Mesothelial cell of epicardium (in vitro differentiated cells): ENCODE measurements at regions not wholly inside any gene's neighbourhood (a gene's known extent, or its start where the extent isn't known, plus 50 kb on each side); places are given as distances from the start of the nearest gene placed in this dataset.

Experiments
- DNase-seq, 2 experiments: peaks; one replicate each; pipeline ENCODE4 v3.0.0; 2021; ENCODE audit warnings: low spot score in 2 of 2; ENCODE audit not compliant: unreplicated experiment in 2 of 2
- H3K27ac Mint-ChIP-seq: 2 replicates; pipeline ENCODE4 v1.8.0; 2021; ENCODE audit warnings: mixed read lengths
- H3K27me3 Mint-ChIP-seq: 2 replicates; pipeline ENCODE4 v1.8.0; 2021; ENCODE audit warnings: low read depth, mixed read lengths
- H3K36me3 Mint-ChIP-seq: 2 replicates; pipeline ENCODE4 v1.8.0; 2021; ENCODE audit warnings: mixed read lengths
- H3K4me1 Mint-ChIP-seq: 2 replicates; pipeline ENCODE4 v1.8.0; 2021; ENCODE audit warnings: mixed read lengths
- H3K4me3 Mint-ChIP-seq: 2 replicates; pipeline ENCODE4 v1.8.0; 2021; ENCODE audit warnings: mild to moderate bottlenecking, moderate library complexity, mixed read lengths
- H3K9me3 Mint-ChIP-seq: 2 replicates; pipeline ENCODE4 v1.8.0; 2021; ENCODE audit warnings: mixed read lengths
- CTCF ChIP-seq: fragments of 200-600 bp; sonication (generic); IDR thresholded peaks from one replicate; pipeline ENCODE4 v1.5.0; 2021; ENCODE audit warnings: antibody characterized with exemption; ENCODE audit not compliant: unreplicated experiment

- Mint-ChIP-seq H3K27me3 (peaks cover 92% of the 10 kb centered on the region), H3K4me1 (no peaks in the 10 kb centered on the region), H3K9me3 (no peaks in the 10 kb centered on the region), H3K4me3 (no peak overlapping the region), H3K36me3 (no peaks in the 10 kb centered on the region), H3K27ac (no peak overlapping the region)
- DNase-seq, result no peak
- TF ChIP-seq CTCF, result no peak
These were observed 73.2 kb upstream of the PAX2 start for GRCh38 chr10:100672199-100672598.

- H3K4me3 Mint-ChIP-seq, result no peak overlapping the region
- no peak overlapping the region for H3K27ac Mint-ChIP-seq
- no peaks in the 10 kb centered on the region for H3K4me1 Mint-ChIP-seq
- H3K36me3 Mint-ChIP-seq, result no peaks in the 10 kb centered on the region
- H3K9me3 Mint-ChIP-seq, result no peaks in the 10 kb centered on the region
- no peak for DNase-seq
- TF ChIP-seq CTCF, result no peak
- H3K27me3 Mint-ChIP-seq, result peaks cover 93% of the 10 kb centered on the region
These were observed 68.0 kb upstream of the PAX2 start for GRCh38 chr10:100677290-100677945.

GRCh38 chr10:100679327-100679726 is 66.1 kb upstream of the PAX2 start:
- Mint-ChIP-seq H3K9me3 (no peaks in the 10 kb centered on the region), H3K27ac (no peak overlapping the region), H3K4me1 (no peaks in the 10 kb centered on the region), H3K4me3 (no peak overlapping the region), H3K27me3 (peaks cover 93% of the 10 kb centered on the region), H3K36me3 (no peaks in the 10 kb centered on the region)
- DNase-seq, result no peak
- TF ChIP-seq CTCF, result no peak

DNA sequence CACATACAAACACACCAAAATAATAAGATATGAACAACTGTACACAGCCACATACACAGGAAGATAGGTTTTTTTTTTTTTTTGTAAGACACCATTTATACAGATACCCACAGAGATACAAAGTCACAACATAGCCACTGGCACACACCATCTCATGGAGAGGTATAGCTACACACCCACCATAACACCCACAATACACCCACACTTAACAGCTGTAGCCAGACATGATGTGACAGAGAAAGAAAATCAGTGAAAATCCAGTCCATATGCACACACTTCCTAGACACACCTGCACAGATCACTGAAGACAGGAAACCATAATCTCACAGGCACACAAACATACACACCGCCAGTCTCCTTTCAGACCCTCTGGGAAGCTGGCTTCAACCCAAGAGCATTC is 62.4 kb upstream of the PAX2 start:
- Mint-ChIP-seq H3K9me3 (no peaks in the 10 kb centered on the region), H3K4me1 (peaks cover 1% of the 10 kb centered on the region), H3K27me3 (peaks cover 98% of the 10 kb centered on the region), H3K27ac (no peak overlapping the region), H3K36me3 (no peaks in the 10 kb centered on the region), H3K4me3 (no peak overlapping the region)
- no peak for TF ChIP-seq CTCF
- DNase-seq, result no peak

DNA sequence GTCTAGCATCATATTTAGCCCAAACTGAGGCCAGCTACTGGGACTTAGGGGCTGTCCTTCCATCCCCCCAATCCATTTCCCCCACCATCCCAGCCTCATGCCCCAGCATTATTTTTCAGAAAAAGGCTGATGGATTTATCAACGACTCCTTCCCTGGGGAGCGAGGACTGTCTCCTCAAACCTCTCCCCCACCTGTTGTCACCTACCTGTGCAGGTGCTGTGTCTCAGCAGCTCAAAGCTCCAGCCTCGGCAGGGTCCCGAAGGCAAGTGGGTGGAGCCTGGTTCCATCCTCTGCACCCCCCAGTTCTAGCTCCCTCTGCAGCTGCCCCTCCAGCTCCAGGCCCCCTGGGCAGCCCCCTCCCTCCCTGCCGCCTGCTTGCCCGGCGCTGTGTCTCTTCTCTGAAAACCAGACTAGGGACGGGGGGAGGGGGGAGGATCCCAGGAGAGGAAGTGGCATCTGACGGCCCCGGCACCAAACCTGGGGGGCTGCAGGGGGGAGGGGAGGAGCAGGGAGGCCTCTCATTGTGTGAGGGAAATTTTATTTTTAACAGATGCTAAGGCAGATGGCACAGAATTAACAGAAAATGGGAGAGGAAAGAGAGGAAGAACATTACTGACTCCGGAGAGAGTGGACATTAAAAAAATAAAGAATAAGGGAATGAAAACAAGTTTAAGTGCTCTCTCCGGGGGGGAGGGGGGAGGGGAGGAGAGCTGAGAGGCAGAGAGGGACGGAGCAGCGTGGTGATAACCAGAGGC is 61.7 kb upstream of the PAX2 start:
- TF ChIP-seq CTCF, result no peak
- no peak for DNase-seq
- no peaks in the 10 kb centered on the region for H3K36me3 Mint-ChIP-seq
- H3K9me3 Mint-ChIP-seq, result no peaks in the 10 kb centered on the region
- H3K27ac Mint-ChIP-seq, result no peak overlapping the region
- peaks cover 98% of the 10 kb centered on the region for H3K27me3 Mint-ChIP-seq
- H3K4me3 Mint-ChIP-seq, result no peak overlapping the region
- peaks cover 1% of the 10 kb centered on the region for H3K4me1 Mint-ChIP-seq
